ENCODE measurements at regions not wholly inside any gene's neighbourhood (a gene's known extent, or its start where the extent isn't known, plus 50 kb on each side); places are given as distances from the start of the nearest gene placed in this dataset.

- DNase-seq = no peak
Measured at GRCh38 chr22:47569389-47570299, 807.2 kb downstream of the TBC1D22A start.

GRCh38 chr22:47568700-47569099 lies 806.2 kb downstream of the TBC1D22A start:
- no peak for DNase-seq

DNA sequence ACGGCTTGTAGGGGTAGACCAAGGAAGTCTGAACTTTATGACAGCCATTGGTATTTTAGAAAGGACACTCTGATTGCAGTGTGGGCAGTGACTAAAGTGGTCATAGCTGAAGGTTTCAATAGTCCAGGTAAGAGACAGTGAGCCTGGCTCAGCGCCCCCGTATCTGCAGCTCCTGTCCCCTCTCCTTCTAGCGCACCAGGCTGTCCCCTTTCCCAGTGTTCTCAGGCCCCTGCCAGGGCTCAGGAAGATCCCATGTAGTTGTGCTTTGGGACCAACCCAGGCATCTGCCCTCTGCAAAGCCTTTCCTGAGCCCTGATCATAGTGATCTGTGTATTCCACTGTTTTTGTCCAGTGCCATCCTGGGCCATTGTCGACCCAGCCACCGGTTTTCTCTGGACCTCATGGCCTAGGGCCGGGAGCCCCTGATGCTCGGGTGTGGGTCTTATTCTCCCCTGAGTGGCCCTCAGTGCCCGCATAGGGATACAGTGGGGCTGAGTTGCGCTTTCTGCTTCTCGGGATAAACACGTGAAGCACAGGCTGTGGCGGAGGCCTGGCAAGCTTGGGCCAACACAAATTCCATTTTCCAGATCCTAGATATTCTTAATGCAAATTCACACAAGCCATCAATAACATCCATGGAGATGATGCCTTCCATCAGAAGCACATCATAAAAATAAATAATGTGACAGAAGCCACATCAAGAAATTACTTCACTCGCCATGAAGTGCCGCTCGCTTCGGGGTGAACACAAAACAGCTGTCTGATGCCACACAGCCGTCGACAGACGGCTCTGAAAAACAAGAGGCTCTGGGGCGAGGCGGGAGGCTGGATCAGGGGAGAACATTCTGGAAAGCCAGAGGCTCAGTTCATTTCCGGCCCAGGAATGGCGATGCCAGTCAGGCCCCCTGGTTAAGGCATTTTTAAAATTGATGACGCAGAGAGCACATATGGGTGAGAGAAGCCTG lies 805.0 kb downstream of the TBC1D22A start:
- no peak for DNase-seq

- DNase-seq = no peak
Measured at GRCh38 chr22:47566491-47566890, 804.0 kb downstream of the TBC1D22A start.

DNA sequence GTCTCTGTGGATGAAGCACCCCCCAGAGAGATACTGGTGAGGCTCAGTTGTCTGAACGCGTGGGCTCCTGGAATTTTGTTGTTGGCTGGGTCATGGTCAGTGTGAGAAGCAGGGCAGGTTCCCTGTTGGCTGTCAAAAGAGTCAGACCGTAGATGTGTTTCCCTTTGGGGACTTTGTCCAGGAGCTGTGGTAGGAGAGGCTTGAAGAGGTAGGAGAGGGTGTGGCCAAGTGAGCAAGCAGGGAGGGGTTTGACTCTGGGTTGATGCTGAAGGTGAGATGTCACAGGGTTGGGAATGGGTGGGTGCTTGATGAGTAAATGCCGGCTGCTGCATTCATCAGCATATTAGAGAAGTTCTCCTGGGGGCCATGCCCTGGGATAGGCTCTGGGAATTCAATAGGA lies 803.2 kb downstream of the TBC1D22A start:
- no peak for DNase-seq

GRCh38 chr22:47564651-47565434 lies 802.4 kb downstream of the TBC1D22A start:
- DNase-seq = no peak

DNA sequence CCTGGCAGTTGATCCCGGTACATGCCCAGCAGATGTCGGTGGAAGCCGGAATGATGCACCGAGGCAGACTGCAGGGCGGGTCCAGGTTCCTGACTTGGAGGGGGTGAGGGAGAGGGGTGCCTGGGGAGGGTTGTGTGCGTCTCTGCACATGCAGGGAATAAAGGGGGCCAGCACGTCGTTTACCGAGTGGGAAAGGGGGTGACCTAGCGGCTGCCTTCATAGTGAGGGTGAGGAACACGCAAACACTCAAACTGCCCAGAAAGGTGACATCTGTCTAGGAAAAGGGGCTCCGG lies 801.7 kb downstream of the TBC1D22A start:
- DNase-seq = no peak

DNA sequence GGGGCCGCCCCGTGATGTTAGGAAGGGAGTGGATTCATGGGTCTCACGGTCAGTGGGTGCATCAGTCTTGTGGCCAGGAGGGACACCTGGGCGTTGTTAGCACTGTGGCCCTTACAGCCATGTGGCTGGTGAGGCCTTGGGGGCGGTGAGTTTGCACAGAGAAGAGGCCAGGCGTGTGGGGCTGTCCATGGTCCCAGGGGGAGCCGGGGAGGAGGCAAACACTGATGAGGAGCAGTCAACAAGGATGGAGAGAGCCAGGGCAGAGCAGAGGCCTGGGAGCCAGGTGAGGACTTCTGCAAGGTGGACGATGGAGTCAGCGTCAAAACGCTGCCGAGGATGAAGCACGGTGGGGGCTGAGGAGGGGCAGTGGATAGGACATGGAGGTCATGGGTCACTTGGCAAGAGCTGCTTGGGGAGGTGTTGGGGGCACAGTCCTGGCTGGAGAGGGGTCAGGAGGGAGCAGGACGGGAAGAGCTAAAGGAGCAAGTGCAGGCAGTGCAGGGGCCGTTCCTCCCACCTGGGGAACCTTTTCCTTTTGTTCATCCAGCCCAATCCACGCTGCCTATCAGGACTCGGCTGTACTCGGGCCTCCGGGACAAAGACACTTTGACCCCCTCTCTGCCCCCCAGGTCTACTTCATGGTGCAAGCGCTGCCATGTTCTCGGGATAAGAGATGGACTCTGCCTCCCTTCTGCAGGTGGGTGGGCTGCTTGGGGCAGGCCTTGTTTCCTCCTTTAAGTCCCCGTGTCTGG lies 801.1 kb downstream of the TBC1D22A start:
- DNase-seq = no peak

DNA sequence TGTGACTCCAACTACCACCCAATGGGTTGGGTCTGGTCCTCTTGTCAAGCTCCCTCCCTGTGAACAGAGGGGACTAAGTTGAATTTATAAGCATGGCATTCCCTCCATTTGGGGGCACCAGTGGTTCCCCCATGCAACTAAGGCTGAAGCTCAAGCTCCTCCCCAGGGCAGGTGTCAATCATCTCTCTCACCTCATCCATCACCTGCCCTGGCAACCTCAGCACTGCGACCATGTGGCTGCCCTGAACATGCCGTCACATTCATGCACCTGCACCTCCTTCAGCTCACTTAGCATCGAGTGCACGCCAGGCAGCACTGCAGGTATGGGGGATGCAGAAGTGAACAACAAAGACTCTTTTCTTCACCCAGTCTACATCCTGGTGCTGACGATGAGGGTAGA lies 799.3 kb downstream of the TBC1D22A start:
- DNase-seq = no peak

GRCh38 chr22:47561115-47561675 lies 798.7 kb downstream of the TBC1D22A start:
- no peak for DNase-seq

- DNase-seq = no peak
Measured at GRCh38 chr22:47558828-47559700, 796.6 kb downstream of the TBC1D22A start.

GRCh38 chr22:47556473-47556872 lies 794.0 kb downstream of the TBC1D22A start:
- DNase-seq = no peak

DNA sequence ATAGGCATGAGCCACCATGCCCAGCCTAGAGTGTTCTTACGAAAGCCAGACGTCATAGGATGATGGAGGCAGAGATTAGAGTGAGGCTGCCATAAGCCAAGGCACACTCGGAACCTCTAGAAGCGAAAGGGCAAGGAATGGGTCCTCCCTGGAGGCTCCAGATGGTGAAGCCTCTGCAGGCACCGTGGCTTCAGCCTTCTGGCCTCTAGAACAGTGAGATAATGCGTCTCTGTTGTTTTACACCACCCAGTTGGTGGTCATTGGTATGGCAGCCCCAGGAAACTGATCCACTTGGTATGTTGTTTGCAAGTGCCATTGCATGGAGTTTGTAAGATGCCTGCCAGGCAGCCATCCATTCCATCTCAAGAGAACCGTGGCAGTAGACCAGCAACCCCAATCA lies 791.0 kb downstream of the TBC1D22A start:
- DNase-seq = no peak

GRCh38 chr22:47552541-47553205 lies 790.2 kb downstream of the TBC1D22A start:
- no peak for DNase-seq

- no peak for DNase-seq
Measured at GRCh38 chr22:47552024-47552423, 789.6 kb downstream of the TBC1D22A start.

DNA sequence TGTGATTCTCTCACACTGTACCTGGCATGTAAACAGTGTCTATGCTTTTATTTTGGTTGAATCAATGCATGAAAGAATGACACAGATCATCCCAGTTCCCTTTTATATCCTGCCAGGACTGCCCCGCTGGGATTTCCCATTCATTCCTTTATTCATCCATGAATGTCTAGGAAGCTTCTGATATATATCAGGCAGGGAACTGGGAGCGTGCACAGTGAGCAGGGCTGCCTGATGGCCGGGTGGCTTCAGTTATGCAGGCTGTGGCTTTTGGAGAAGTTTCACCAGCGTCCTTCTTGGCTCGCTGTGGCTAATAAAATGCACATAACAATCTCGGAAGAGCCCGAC lies 789.0 kb downstream of the TBC1D22A start:
- no peak for DNase-seq

- DNase-seq = no peak
Measured at GRCh38 chr22:47550524-47551430, 788.3 kb downstream of the TBC1D22A start.

- no peak for DNase-seq
Measured at GRCh38 chr22:47549741-47550340, 787.4 kb downstream of the TBC1D22A start.
